ENCODE measurements at regions not wholly inside any gene's neighbourhood (a gene's known extent, or its start where the extent isn't known, plus 50 kb on each side); places are given as distances from the start of the nearest gene placed in this dataset.

DNA sequence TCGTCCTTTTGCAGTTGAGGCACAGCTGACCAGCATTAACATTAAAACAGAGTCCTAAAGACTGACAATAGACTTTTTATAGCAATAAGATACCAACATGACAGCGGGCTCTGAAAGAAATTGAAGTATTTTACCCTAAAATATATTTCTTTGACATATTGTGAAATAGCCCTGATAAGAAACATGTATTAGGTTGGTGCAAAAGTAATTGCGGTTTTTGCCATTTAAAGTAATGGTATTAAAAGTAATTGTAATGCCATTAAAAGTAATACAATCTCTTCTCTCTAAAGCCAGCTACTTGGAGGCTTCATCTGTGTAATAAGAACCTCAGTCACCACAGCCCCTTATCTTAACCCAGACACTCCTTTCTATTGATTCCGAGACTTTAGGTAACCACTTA lies 394.6 kb downstream of the PREX1 start:
- DNase-seq, result no peak

DNA sequence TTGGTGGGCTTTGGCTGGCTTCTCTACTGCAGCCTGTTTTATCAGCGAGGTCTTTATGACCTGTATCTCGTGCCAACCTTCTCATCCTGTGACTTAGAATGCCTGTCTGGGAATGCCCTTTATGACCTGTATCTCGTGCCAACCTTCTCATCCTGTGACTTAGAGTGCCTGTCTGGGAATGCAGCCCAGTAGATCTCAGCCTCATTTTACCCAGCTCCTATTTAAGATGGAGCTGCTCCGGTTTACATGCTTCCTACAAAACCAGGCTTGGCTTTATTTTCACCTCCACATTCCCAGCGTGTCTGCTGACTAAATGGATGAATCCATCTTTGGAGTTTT lies 395.3 kb downstream of the PREX1 start:
- DNase-seq, result no peak

DNA sequence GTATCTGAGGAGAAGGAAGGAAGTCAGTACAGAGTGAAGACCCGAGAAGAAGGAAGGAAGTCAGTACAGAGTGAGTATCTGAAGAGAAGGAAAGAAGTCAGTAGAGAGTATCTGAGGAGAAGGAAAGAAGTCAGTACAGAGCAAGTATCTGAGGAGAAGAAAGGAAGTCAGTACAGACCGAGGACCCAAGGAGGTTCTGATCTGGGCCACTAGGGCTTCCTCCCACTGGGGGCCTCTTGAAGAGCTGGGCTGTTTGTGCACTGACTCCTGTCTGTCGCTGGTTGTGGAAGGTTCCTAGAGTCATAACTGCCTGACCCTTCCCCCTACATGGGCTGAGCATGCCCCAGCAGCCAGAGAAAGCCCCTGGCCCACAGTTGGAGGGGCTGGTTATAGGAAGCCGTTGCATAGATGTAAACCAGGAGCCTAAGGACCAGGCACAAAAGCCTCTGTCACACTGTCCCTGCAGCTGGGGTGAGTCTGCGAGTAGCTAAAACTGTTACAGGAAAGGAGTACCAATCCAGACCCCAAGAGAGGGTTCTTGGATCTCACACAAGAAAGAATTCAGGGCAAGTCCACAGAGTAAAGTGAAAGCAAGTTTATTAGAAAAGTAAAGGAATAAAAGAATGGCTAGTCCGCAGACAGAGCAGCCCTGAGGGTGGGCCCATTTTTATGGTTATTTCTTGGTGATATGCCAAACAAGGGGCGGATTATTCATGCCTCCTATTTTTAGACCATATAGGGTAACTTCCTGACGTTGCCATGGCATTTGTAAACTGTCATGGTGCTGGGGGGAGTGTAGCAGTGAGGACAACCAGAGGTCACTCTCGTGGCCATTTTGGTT lies 395.9 kb downstream of the PREX1 start:
- no peak for DNase-seq

DNA sequence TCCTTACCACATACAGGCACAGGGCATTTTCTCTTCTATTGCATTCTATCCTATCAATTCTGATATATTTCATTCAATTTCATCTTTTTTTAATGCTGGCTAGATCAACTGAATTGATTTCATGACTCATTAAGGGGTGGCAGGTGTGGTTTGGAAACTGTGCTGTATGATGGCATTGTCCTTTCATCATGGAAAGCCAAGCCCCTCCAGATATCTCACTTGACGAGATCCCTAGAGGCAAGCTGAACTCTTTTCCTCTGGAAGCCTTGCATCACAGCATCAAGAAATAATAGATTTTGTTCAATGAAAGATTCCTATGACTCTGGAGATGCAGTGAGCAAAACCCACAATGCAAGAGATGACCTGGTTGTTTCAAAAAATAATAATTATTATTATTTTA lies 401.2 kb downstream of the PREX1 start:
- no peak for DNase-seq

DNA sequence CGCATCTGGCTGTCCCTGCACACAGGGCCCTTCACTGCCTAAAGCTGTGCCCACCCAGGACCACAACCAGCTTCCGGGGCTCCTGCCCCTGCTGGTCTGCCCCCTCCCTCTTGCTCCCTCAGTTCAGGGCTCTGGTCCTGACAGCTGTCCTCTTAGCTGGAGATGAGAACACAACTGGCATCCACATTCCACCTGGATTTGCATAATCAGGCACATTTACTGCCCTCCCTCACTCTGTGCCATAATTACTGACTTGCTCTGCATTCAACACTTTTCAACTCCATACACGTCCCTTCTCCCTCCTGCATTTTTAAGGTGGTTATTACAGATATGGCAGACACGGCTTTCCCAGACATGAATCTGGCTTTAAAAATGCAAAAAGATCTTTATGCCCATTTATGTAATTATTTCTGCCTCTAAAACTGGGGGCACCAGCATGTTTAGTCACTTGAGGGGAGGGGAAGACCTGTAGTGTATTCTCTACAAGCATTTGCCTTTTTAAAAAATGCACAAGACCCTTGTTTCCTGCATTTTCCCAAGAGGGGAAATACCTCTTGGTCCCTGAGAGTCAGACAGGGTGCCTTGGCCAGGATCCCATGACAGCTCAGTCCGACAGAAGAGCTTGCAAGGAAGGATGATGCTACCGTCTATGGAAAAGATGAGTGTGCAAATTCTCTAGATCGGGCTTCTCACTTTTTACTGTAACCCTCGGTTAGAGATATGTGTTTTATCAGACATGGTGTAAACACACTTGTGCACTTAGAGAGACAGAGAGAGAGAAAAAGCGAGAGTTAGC lies 401.8 kb downstream of the PREX1 start:
- DNase-seq, result no peak

DNA sequence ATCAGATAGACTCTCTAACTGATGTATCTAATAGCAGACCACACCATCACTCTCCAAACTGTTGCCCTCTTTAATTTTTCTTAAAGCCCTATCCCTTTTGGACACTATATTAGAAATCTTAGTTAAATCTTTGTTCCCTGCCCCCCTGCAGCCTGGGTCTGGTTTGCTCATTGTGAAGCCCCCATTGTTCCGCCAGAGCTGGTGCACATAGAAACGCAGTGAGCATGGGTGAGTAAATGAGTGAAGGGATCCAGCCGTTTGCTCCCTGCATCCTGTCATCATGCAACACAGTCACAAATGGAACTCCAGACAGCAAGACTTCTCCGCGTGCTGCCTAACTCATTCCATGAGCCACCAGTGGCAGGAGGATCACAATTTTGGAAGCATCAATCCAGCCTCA lies 402.5 kb downstream of the PREX1 start:
- no peak for DNase-seq

DNA sequence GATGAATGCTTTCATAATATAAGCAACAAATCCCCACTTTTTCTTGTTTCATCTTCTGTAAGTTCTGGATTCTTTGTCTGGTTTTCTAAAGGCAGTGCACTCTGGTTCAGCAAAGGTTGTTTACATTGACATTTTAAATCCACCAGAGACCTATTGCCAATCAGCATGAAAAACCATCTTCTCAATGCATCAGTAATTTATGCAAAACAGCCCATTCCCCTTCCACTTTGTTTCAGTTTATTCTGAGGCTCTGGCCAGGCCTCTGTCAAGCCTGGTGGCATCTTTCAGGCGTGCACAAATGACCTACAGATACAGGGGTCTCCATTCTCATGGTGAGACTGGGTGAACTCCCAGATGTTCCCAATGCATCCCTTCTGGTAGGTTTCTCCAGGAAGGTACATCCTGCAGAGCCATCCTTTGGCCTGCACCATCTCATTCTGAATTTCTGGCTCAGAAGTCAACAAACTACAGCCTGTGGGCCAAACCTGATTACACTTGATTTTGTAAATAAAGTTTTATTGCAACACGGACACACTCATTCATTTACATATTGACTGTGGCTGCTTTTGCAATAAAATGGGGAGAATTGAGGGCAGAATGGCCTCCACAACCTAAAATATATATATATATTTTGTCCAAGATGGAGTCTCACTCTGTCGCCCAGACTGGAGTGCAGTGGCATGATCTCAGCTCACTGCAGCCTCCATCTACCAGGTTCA lies 405.4 kb downstream of the PREX1 start:
- no peak for DNase-seq

DNA sequence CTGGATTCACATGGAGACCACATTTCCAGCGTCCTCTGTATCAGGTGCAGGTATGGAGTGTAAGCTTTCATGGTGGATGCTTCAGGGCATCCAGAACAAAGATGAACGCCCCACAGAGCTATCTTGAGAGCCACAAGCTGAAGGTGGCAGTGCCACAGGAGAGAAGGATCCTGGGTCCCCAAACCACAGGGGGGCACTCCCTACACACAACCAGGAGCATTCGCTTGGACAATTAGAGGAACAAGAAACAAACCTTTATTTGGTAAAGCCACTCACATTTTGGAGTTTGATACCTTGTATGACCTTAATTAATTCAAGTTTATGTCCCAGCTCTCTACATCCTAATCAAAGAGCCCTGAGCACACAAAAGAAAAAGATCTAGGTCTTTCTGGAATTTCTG lies 406.3 kb downstream of the PREX1 start:
- DNase-seq, result no peak

DNA sequence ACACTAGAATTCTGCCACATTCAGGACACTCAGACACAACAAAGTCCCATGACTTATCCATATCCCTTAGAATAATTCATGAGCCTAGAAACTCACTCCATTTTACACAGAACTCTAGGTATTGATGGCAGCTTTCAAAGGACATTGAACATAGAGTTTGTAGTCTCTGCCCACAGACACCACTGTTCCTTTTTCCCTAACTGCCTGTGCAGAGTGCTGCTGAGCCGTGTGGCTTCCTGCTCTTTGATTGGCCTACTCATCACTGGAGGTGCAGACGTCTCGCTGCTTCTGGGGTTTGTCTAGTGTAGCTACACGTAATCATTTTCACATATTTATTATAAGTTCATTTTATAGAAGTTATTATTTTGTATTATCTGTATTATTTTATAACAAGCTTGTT lies 407.6 kb downstream of the PREX1 start:
- DNase-seq, result no peak

DNA sequence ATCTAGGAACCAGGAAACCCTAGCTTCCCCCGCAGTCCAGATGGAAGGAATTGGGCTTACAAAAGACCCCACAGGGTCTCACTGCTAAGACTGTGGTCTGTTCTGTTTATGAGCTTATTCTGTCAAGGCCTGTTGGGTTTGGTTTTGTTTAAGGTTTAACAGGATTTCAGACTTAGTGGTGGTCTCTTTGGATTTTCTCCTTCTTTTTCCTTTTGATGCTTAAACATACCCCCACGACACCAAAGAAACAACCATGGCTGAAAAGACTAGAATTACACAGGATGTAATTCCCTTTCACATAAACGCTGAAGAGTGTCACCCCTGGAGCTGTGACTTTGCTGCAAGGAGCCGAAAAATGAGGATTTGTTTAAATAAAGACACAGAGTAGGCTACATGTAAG lies 408.6 kb downstream of the PREX1 start:
- no peak for DNase-seq

DNA sequence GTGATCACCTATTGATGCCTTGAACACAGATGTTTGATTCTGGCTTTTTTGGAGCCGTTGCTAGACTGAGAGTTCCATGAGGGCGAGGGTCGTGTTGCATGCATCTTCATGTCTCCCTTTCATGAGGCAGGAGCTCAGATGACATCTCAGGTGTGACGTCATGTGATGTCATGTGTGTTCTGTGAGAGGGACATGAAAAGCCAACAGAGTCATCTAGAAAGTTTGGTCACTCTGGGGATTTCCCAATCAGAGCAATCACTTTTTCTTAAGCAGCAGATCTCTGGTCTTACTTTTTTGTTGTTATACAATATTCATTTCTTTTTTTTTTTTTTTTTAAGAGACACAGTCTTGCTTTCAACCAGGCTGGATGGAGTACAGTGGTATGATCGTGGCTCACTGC lies 411.8 kb downstream of the PREX1 start:
- DNase-seq, result no peak

DNA sequence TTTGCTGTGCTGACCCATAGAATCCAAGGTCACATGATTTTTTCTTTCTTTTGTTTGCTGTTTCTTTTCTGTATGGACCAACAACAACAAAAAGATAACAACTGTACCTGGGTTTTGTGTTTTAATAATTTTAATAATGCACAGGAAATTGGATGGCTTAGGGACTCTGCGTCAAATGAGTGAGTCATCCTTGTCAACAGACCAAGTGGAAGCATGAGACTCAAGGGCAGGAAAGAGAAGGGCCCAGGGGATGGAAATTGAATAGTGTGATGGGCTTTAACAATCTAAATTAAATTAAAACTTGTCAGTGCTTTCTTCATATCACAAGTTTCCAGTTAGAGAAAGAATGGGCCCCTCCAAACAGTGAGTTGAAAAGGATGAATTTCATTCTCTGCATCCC lies 413.0 kb downstream of the PREX1 start:
- no peak for DNase-seq

DNA sequence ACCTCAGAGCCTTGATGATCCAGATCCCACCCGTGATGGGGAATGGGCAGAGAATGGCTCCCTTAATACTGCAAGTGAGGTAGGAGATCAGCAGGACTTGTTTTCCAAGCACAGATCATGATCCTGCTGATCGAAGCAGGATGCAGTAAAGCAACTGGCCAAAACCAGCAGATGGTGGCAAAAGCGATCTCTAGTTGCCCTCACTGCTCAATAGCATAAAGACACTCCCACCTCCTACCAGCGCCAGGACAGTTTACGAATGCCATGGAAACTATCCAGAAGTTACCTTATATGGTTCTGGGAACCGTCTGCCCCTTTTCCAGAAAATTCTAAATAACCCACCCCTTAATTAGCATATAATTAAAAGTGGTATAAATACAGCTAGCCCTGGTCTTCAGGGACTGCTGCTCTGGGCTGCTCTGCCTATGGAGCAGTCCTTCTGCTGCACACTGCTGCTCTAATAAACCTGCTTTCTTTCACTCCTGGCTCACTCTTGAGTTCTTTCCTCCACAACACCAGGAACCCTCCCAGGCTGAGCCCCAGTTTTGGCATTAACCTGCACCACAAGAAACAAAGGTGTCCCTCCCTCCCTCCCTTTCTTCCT lies 415.8 kb downstream of the PREX1 start:
- DNase-seq, result no peak

DNA sequence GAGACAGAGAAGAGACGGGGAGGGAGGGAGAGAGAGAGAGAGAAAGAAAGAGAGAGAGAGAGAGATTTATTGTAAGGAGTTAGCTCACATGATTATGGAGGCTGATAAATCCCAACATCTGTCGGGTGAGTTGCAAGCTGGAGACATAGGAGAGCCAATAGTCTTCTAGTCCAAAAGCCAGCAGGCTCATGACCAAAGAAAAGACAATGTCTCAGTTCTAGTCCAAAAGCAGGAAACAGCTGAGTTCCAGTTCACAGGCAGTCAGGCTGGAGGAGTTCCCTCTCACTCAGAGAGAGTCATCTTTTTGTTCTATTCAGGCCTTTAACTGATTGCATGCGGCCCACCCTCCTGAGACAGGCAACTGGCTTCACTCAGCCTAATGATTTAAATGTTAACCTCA lies 416.6 kb downstream of the PREX1 start:
- no peak for DNase-seq

DNA sequence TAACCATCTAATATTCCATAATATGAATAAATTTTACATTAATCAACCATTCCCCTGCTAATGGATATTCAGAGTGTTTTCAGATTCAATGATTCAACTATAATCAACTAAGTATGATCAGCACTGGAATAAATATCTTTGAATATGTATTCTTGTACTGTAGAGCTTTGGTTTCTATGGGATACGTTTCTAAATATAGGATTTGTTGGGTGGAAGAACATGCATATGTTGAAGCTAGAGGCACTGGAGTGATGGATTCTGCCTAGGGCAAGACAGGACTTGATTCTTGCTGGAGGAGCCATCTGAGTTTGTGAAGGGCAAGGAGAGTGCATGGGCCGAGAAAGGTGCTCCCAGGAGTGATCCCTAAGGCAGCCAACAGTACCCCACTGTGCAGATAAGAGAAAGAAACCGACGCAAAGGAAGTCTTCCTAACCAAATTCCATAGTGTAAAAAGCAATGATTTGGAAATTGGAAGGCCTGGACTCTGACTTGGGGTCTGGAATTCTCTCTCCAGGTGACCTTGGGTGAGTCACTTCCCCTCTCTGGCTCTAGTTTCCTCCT lies 418.7 kb downstream of the PREX1 start:
- DNase-seq, result no peak

DNA sequence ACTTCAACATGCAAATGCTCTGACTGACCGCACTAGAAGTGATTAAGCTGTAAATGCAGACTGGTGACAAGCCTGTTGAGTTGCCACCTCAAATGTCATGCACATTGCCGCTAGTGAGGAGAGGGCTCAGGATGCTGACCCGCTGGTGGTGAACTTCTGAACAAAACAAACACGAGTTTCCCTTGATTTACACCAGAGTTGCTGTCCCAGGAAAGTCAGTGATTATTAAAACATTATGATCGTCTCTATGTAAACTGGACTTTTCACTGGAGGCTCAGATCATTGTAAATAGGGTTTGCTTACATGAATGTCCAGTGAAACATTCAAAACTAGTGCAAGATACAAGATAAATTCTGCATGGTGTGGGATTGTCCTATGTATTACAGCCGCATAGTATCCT lies 420.1 kb downstream of the PREX1 start:
- DNase-seq, result no peak

DNA sequence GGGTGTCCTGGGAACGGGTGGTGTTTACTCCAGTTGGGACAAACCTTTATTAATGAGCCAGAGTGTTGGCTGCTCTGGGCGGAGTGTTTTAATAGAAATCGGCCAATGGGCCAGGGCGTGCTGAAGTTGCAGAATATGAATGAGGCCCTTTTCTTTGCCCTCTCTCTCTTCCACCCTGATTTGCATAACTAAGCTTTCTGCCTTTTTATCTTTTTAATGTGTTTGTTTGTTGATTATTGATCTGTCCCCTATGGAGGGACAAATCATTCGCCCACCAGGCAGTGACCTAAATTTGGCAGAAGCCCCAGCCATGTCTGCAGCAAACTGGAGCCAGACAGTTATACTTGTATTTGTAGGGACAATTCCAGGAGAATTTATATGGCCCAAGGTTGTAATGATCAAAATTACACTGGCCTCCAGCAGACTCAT lies 420.9 kb downstream of the PREX1 start:
- no peak for DNase-seq

DNA sequence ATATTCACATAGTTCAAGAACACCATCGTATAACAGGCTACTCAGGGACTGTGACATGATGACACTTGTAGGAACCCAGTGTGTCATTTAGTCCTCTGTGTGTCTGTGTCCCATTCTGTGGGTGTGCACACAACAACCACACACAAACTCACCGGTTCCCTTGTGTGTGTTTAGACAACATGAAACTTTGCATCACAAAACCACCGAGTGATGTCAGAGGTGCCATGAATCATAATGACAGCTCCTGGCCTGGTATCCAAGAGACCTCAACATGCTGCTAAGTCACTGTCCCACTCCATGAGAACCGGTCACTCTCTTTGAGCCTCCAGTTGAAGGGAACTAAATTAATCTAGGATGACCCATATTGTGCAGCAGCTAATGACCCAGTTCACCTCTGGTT lies 421.3 kb downstream of the PREX1 start:
- no peak for DNase-seq

DNA sequence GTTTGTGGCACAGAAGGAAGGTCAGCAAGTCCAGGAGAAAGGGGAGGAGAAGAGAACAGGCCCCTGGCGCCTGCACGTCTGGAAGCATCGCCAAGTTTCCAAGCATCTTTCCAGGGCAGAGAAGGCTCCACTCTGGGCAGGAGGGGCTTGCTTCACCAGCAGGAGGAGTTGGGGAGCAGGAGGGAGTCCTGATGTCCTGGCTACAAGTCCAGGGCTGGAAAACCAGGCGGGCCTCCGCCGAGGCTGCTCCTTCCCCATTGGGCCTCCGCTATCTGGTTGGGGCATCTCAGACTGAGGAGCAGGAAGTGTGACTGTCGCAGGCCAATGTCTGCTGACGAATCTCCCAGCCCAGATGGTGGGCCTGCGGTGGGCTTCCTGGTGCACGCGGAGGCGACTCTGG lies 421.9 kb downstream of the PREX1 start:
- DNase-seq, result no peak

DNA sequence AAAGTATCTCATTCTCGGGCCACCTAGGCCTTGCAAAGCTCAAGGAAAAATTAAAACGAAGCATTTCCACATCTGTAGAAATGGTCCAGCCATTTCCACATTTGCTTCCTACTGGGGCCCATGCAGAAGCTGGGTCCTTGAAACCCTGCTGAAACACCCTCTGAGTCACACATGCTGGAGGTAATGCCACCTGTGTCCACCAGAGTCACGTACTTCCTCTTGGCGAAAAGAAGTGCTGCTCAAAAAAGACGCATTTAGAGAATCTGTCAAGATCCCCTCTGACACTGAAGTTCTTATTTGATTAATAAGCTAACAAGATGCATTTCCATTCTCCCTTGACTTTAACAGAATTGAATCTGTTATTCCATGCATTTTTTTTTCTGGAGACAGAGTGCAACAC lies 423.2 kb downstream of the PREX1 start:
- no peak for DNase-seq

DNA sequence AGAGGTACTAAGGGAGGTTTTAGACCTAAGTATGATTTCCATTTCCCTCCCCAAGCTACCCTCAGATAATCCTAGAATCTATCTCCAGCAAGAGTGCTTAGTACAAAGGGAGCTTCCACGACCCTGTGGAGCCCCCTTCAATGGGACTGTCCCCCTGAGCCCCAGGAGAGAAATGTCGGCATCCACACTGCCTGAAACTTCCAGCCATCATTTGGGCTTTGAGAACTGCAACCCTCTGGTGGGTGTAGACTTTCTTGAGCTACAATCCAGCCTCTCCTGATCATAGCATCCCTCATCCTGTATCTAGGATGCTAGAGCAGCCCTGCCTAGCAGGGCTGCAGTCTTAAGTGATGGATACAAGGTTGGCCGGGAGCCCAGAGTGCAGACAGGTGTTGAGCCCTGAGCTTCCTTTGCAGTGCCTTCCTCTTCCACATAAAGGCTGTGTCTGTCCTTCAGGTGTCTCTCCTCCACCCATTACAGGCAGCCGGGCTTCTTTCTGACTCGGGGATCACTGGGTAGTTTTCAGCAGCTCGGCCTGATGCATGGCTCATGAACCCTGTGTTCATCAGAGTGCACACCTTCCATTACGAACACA lies 424.5 kb downstream of the PREX1 start:
- DNase-seq, result peak in 1 of 3 experiments; percentile 55

DNA sequence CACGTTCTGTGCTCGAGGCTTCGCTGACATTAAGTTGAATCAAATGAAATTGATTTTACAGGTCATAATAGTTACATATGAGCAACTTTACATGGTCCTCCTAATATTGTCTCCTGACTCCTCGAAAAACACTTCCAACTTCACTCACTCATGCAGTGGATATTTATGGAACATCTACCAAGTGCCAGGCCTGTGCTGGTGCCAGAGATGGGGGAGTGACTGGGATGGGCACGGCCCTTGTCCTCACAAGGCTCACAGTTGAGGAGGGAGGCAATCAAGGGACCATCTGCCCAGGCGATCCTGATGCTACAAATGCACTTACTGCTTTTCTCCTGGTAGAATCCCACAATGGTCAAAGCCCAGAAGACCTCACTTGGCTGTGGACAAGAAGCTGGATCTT lies 426.4 kb downstream of the PREX1 start:
- DNase-seq, result no peak

DNA sequence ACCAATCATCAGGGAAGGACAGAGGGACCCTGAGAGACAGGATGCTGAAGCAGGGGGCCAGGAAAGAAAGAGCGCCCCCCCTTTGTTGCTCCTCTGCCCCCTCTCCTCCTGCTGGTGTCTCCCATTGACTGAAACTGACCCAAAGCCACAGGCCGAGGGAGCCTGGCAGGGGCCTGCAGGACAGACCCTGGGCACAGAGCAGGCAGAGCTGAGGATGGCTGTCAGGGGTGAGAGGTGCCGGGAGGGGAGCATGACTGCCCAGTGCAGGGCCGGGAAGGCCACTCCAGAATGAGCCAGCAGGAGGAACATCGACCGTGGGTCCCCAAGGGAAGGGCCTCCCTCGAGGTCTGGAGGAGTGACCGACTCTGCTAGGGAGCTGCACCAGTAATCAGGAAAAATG lies 427.8 kb downstream of the PREX1 start:
- no peak for DNase-seq
